SH-SY5Y (cell line): ENCODE measurements at regions not wholly inside any gene's neighbourhood (a gene's known extent, or its start where the extent isn't known, plus 50 kb on each side); places are given as distances from the start of the nearest gene placed in this dataset.
A peak's percentile ranks its signal among the peaks of the same experiment; 100 is the strongest.

ENCODE experiments used
- GATA2 ChIP-seq: IDR thresholded peaks from 2 replicates; pipeline ENCODE4 v1.6.1; 2011; ENCODE audit warnings: mild to moderate bottlenecking, low read depth, low read length
- GATA3 ChIP-seq: IDR thresholded peaks from 2 replicates; pipeline ENCODE4 v1.6.1; 2011; ENCODE audit warnings: low read depth, mild to moderate bottlenecking, low read length, moderate library complexity

- TF ChIP-seq GATA3 = no peak
- TF ChIP-seq GATA2 = no peak
Observed at GRCh38 chr9:88805217-88805943, 185.9 kb upstream of the S1PR3 start.

GRCh38 chr9:88807426-88807825, 183.8 kb upstream of the S1PR3 start:
- TF ChIP-seq GATA3 = no peak
- TF ChIP-seq GATA2 = no peak

GRCh38 chr9:88808019-88808656, 183.1 kb upstream of the S1PR3 start:
- TF ChIP-seq GATA2 = no peak
- TF ChIP-seq GATA3 = no peak

GRCh38 chr9:88808761-88809354, 182.4 kb upstream of the S1PR3 start:
- TF ChIP-seq GATA2 (no peak), GATA3 (no peak)

GRCh38 chr9:88809355-88810161, 181.7 kb upstream of the S1PR3 start:
- TF ChIP-seq GATA3 (no peak), GATA2 (no peak)

- no peak for TF ChIP-seq GATA2
- TF ChIP-seq GATA3 = no peak
Observed at GRCh38 chr9:88810826-88811225, 180.4 kb upstream of the S1PR3 start.

- TF ChIP-seq GATA2 (no peak), GATA3 (no peak)
Observed at GRCh38 chr9:88811511-88811910, 179.8 kb upstream of the S1PR3 start.

GRCh38 chr9:88812938-88813637, 178.2 kb upstream of the S1PR3 start:
- TF ChIP-seq GATA3 = no peak
- TF ChIP-seq GATA2 = no peak

- no peak for TF ChIP-seq GATA2
Observed at GRCh38 chr9:88813638-88814209, 177.5 kb upstream of the S1PR3 start.

GRCh38 chr9:88814577-88814976, 176.7 kb upstream of the S1PR3 start:
- TF ChIP-seq GATA2 (peak; percentile 32; the same call in 1 of the 2 replicates), GATA3 (no peak)

GRCh38 chr9:88816141-88816540, 175.1 kb upstream of the S1PR3 start:
- no peak for TF ChIP-seq GATA2
- TF ChIP-seq GATA3 = no peak

GRCh38 chr9:88816591-88816990, 174.7 kb upstream of the S1PR3 start:
- TF ChIP-seq GATA3 = no peak
- TF ChIP-seq GATA2 = no peak

- TF ChIP-seq GATA2 (no peak), GATA3 (no peak)
Observed at GRCh38 chr9:88817628-88818027, 173.6 kb upstream of the S1PR3 start.
